ENCODE measurements at regions not wholly inside any gene's neighbourhood (a gene's known extent, or its start where the extent isn't known, plus 50 kb on each side); places are given as distances from the start of the nearest gene placed in this dataset.

DNA sequence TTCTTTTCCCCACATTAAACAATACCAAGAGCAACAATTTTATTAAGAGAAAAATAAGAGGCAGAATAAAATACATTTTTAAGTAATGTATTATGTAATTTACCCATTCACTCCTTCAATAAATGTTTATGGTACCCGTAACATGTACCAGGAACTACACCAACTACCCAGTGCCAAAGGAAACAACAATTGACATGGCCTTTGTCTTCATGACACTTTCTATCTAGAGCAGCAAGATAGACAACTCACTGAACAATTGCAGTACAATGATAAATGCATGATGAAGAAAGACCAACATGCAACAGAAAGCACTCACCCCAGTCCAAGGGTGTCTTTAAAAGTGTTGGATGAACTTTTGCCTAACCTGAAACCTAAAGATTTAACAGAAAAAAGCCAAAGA lies 493.8 kb downstream of the IGSF11 start:
- Histone ChIP-seq H2AFZ (ENCODE audit: low read length) (no peak overlapping the region), H3K27ac (ENCODE audit: low read length) (no peak overlapping the region), H3K9ac (ENCODE audit: low read length) (no peak overlapping the region), H3K9me2 (replicated peaks; ENCODE audit: insufficient read depth, low read length) (no peaks in the 10 kb centered on the region), H3K79me2 (ENCODE audit: low read length) (no peaks in the 10 kb centered on the region), H3F3A (ENCODE audit: insufficient read depth, low read length) (no peaks in the 10 kb centered on the region), H3K27me3 (replicated peaks; ENCODE audit: insufficient read depth, low read length) (no peaks in the 10 kb centered on the region), H3K4me1 (ENCODE audit: low read length) (no peaks in the 10 kb centered on the region), H4K20me1 (ENCODE audit: insufficient read depth, low read length) (no peaks in the 10 kb centered on the region), H3K36me3 (replicated peaks; ENCODE audit: insufficient read depth, low read length) (no peaks in the 10 kb centered on the region), H3K4me2 (ENCODE audit: low read depth, low read length) (no peak overlapping the region), H3K9me3 (replicated peaks; ENCODE audit: insufficient read depth, low read length) (no peaks in the 10 kb centered on the region), H3K4me3 (ENCODE audit: low read length) (no peak overlapping the region)
- no peak for DNase-seq
- TF ChIP-seq EZH2 (optimal IDR thresholded peaks at IDR 0.05; ENCODE audit: low read depth, low read length) (no peak), EZH2phosphoT487 (IDR thresholded peaks at IDR 0.05; ENCODE audit: low read length) (no peak)
- TF ChIP-seq, protein P1, sequence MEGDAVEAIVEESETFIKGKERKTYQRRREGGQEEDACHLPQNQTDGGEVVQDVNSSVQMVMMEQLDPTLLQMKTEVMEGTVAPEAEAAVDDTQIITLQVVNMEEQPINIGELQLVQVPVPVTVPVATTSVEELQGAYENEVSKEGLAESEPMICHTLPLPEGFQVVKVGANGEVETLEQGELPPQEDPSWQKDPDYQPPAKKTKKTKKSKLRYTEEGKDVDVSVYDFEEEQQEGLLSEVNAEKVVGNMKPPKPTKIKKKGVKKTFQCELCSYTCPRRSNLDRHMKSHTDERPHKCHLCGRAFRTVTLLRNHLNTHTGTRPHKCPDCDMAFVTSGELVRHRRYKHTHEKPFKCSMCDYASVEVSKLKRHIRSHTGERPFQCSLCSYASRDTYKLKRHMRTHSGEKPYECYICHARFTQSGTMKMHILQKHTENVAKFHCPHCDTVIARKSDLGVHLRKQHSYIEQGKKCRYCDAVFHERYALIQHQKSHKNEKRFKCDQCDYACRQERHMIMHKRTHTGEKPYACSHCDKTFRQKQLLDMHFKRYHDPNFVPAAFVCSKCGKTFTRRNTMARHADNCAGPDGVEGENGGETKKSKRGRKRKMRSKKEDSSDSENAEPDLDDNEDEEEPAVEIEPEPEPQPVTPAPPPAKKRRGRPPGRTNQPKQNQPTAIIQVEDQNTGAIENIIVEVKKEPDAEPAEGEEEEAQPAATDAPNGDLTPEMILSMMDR (IDR thresholded peaks at IDR 0.05; ENCODE audit: low read length), result no peak

DNA sequence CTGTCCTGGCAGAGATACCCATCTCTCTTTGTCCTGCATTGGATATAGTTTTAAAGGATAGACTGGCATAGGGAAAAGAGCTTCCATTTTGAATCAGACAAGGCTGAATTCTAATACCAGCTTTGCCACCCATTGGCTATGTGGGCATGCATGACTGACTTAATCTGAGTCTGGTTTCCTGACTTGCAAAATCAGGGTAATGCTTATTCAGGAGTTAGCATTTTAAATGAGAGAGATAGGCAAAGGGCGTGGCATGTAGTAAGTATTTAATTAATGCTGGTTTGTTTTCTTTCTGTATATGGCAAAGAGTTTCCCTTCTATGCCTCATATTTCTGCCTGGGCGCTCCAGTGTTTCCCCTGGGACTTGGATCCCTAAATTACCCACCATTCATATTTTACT lies 492.9 kb downstream of the IGSF11 start:
- H3K27me3 ChIP-seq (replicated peaks; ENCODE audit: insufficient read depth, low read length), result no peaks in the 10 kb centered on the region
- no peaks in the 10 kb centered on the region for H3K79me2 ChIP-seq (ENCODE audit: low read length)
- no peaks in the 10 kb centered on the region for H3K9me3 ChIP-seq (replicated peaks; ENCODE audit: insufficient read depth, low read length)
- no peak overlapping the region for H3K27ac ChIP-seq (ENCODE audit: low read length)
- H3K36me3 ChIP-seq (replicated peaks; ENCODE audit: insufficient read depth, low read length), result no peaks in the 10 kb centered on the region
- H3K9me2 ChIP-seq (replicated peaks; ENCODE audit: insufficient read depth, low read length), result no peaks in the 10 kb centered on the region
- H3K4me2 ChIP-seq (ENCODE audit: low read depth, low read length), result no peak overlapping the region
- no peak overlapping the region for H2AFZ ChIP-seq (ENCODE audit: low read length)
- H3K4me3 ChIP-seq (ENCODE audit: low read length), result no peak overlapping the region
- no peaks in the 10 kb centered on the region for H4K20me1 ChIP-seq (ENCODE audit: insufficient read depth, low read length)
- no peaks in the 10 kb centered on the region for H3F3A ChIP-seq (ENCODE audit: insufficient read depth, low read length)
- DNase-seq, result no peak
- H3K9ac ChIP-seq (ENCODE audit: low read length), result no peak overlapping the region
- no peaks in the 10 kb centered on the region for H3K4me1 ChIP-seq (ENCODE audit: low read length)
- TF ChIP-seq EZH2phosphoT487 (IDR thresholded peaks at IDR 0.05; ENCODE audit: low read length) (no peak), EZH2 (optimal IDR thresholded peaks at IDR 0.05; ENCODE audit: low read depth, low read length) (no peak)
- TF ChIP-seq, protein P1 (IDR thresholded peaks at IDR 0.05; ENCODE audit: low read length), result no peak

DNA sequence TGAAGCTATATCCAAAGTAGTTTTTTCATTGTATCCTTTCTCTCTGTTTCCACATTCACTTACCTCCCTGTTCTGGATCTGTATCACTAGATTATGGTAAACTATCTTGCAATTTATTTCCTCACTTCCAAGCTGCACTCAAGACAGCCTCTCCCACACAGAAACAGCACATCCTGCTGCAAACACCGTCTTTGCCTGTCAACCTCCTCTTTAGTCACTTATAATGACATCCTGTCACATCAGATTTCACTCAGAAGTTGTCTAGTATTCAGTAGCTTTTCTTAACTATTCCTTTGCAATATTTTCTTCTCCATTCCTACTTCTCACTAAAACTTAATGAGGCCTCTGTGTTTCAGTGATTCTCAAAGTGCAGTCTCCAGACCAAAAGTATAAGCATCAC lies 490.8 kb downstream of the IGSF11 start:
- no peaks in the 10 kb centered on the region for H3K4me1 ChIP-seq (ENCODE audit: low read length)
- no peaks in the 10 kb centered on the region for H3K36me3 ChIP-seq (replicated peaks; ENCODE audit: insufficient read depth, low read length)
- no peak overlapping the region for H3K9ac ChIP-seq (ENCODE audit: low read length)
- H3K9me2 ChIP-seq (replicated peaks; ENCODE audit: insufficient read depth, low read length), result no peaks in the 10 kb centered on the region
- no peak overlapping the region for H3K4me2 ChIP-seq (ENCODE audit: low read depth, low read length)
- H3K27me3 ChIP-seq (replicated peaks; ENCODE audit: insufficient read depth, low read length), result no peaks in the 10 kb centered on the region
- H3K9me3 ChIP-seq (replicated peaks; ENCODE audit: insufficient read depth, low read length), result no peaks in the 10 kb centered on the region
- TF ChIP-seq EZH2phosphoT487 (IDR thresholded peaks at IDR 0.05; ENCODE audit: low read length) (no peak), EZH2 (optimal IDR thresholded peaks at IDR 0.05; ENCODE audit: low read depth, low read length) (no peak)
- TF ChIP-seq, protein P1 (IDR thresholded peaks at IDR 0.05; ENCODE audit: low read length), result no peak
- H2AFZ ChIP-seq (ENCODE audit: low read length), result no peak overlapping the region
- H4K20me1 ChIP-seq (ENCODE audit: insufficient read depth, low read length), result no peaks in the 10 kb centered on the region
- H3K4me3 ChIP-seq (ENCODE audit: low read length), result no peak overlapping the region
- DNase-seq, result no peak
- H3K27ac ChIP-seq (ENCODE audit: low read length), result no peak overlapping the region
- H3F3A ChIP-seq (ENCODE audit: insufficient read depth, low read length), result no peaks in the 10 kb centered on the region
- no peaks in the 10 kb centered on the region for H3K79me2 ChIP-seq (ENCODE audit: low read length)

Measured in MM.1S (cell line).